ENCODE measurements at regions not wholly inside any gene's neighbourhood (a gene's known extent, or its start where the extent isn't known, plus 50 kb on each side); places are given as distances from the start of the nearest gene placed in this dataset.

DNA sequence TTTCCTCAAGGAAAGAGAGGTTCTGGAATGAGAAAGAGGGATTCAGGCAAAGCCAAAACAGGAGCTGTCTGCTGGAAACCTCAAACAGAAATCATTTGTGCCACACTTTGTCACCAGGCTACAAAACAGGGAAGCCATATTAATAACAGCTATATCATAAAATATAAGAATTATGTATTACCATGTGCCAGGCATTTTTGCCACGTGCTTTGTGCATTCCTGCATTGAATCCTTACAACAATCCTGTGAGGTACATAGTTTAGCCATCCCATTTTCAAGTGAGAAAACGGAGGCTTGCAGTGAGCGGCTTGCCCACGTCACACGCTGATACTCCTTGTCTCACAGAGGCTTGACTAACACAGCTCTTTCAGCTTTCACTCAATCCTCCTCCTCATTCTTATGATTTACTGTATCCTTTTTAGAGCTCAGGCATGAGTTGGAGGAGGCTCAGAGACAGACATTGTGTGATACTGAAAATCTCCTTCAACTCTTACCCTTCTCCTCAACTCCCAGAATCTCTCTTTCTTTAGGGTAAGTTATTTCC lies 148.4 kb upstream of the MEX3C start:
- TF ChIP-seq, protein P1, sequence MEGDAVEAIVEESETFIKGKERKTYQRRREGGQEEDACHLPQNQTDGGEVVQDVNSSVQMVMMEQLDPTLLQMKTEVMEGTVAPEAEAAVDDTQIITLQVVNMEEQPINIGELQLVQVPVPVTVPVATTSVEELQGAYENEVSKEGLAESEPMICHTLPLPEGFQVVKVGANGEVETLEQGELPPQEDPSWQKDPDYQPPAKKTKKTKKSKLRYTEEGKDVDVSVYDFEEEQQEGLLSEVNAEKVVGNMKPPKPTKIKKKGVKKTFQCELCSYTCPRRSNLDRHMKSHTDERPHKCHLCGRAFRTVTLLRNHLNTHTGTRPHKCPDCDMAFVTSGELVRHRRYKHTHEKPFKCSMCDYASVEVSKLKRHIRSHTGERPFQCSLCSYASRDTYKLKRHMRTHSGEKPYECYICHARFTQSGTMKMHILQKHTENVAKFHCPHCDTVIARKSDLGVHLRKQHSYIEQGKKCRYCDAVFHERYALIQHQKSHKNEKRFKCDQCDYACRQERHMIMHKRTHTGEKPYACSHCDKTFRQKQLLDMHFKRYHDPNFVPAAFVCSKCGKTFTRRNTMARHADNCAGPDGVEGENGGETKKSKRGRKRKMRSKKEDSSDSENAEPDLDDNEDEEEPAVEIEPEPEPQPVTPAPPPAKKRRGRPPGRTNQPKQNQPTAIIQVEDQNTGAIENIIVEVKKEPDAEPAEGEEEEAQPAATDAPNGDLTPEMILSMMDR (IDR thresholded peaks at IDR 0.05; ENCODE audit: low read length) = no peak
- no peak for TF ChIP-seq EZH2phosphoT487 (IDR thresholded peaks at IDR 0.05; ENCODE audit: low read length)
